Gastrocnemius medialis (tissue), 4 donors: ENCODE measurements at regions not wholly inside any gene's neighbourhood (a gene's known extent, or its start where the extent isn't known, plus 50 kb on each side); places are given as distances from the start of the nearest gene placed in this dataset.

Experiments used
- ATAC-seq, 2 donors: fragments of 150-250 bp; one replicate each; pipeline ENCODE4 v1.9.1; 2016
- DNase-seq, 2 donors: peaks; one replicate each; pipeline ENCODE4 v3.0.0-alpha.2; 2019
- H3K27ac ChIP-seq, 4 donors: fragments of 200-600 bp; sonication (generic); 1 replicate in 1 of 4; 2 replicates in 3 of 4; pipeline ENCODE4 v1.5.1; 2016 to 2018; ENCODE audit warnings: mild to moderate bottlenecking in 2 of 4, moderate library complexity in 1 of 4
- H3K27me3 ChIP-seq, 3 donors: fragments of 200-600 bp; sonication (generic) in 2 of 3; 1 replicate in 1 of 3; 2 replicates in 2 of 3; pipeline versions ENCODE4 v1.5.1 to v1.6.0; 2016 to 2019; ENCODE audit warnings: mild to moderate bottlenecking in 1 of 3, moderate library complexity in 1 of 3
- H3K36me3 ChIP-seq, 2 donors: fragments of 200-600 bp; sonication (generic) in 1 of 2; one replicate each; pipeline ENCODE4 v1.5.1; 2017 to 2018
- H3K4me1 ChIP-seq, 2 donors: fragments of 200-600 bp; sonication (generic) in 1 of 2; one replicate each; pipeline ENCODE4 v1.5.1; 2016 to 2017; ENCODE audit warnings: mild to moderate bottlenecking in 2 of 2
- H3K4me3 ChIP-seq, 4 donors: fragments of 200-600 bp; sonication (generic) in 3 of 4; 1 replicate in 1 of 4; 2 replicates in 3 of 4; pipeline ENCODE4 v1.5.1; 2016 to 2019; ENCODE audit warnings: mild to moderate bottlenecking in 2 of 4
- H3K9me3 ChIP-seq, 3 donors: fragments of 200-600 bp; sonication (generic) in 2 of 3; 1 replicate in 1 of 3; 2 replicates in 2 of 3; pipeline ENCODE4 v1.5.1; 2016 to 2019
- CTCF ChIP-seq, 5 experiments: fragments of 450-650 bp in 3 of 5; fragments of 200-600 bp in 2 of 5; sonication (generic) in 2 of 5; IDR thresholded peaks in 4 of 5; conservative IDR thresholded peaks in 1 of 5; 1 replicate in 4 of 5; 2 replicates in 1 of 5; pipeline ENCODE4 v1.5.1; 2016 to 2019; ENCODE audit warnings: antibody characterized with exemption in 5 of 5, mild to moderate bottlenecking in 3 of 5, moderate library complexity in 3 of 5
- POLR2A ChIP-seq, 2 donors: fragments of 450-650 bp; IDR thresholded peaks; one replicate each; pipeline ENCODE4 v1.6.1; 2017; ENCODE audit warnings: antibody characterized with exemption in 2 of 2, mild to moderate bottlenecking in 2 of 2, moderate library complexity in 2 of 2
- in situ Hi-C, 4 donors: fragments of 200-750 bp; cut with MboI; loops; one replicate each; pipeline versions ENCODE4 v1.15.0 to v1.8.0; 2017; ENCODE audit warnings: low sequenced_read_pairs in 4 of 4
- intact Hi-C: fragments of 100-400 bp; cut with DNase I; formaldehyde crosslinking; loops from one replicate; pipeline ENCODE4 v1.15.1; 2023; ENCODE audit warnings: low total_unique reads

- no peak overlapping the region for H3K4me3 ChIP-seq
- no peaks in the 10 kb centered on the region for H3K4me1 ChIP-seq
- ATAC-seq (no peak), DNase-seq (no peak)
- no peaks in the 10 kb centered on the region for H3K9me3 ChIP-seq
- TF ChIP-seq POLR2A (IDR thresholded peaks at IDR 0.05) = no peak
- no peak for TF ChIP-seq CTCF (IDR thresholded peaks at IDR 0.05 in 4 of 5, conservative IDR thresholded peaks at IDR 0.05 in 1 of 5)
- H3K27ac ChIP-seq = no peak overlapping the region
- H3K36me3 ChIP-seq = no peaks in the 10 kb centered on the region
- no peaks in the 10 kb centered on the region for H3K27me3 ChIP-seq
- intact Hi-C loops (no loop called here), in situ Hi-C loops (no loop called here)
Observed at GRCh38 chr2:215729985-215730620, 283.2 kb downstream of the MREG start.

GRCh38 chr2:215728504-215729065 lies 284.8 kb downstream of the MREG start:
- intact Hi-C loops = no loop called here
- no peaks in the 10 kb centered on the region for H3K36me3 ChIP-seq
- TF ChIP-seq POLR2A (IDR thresholded peaks at IDR 0.05) = no peak
- no peak for TF ChIP-seq CTCF (IDR thresholded peaks at IDR 0.05 in 4 of 5, conservative IDR thresholded peaks at IDR 0.05 in 1 of 5)
- in situ Hi-C loops = no loop called here
- DNase-seq (peak in 1 of 2 donors; percentile 16), ATAC-seq (peak; percentile 39 to 51)
- H3K4me3 ChIP-seq = no peak overlapping the region
- no peak overlapping the region for H3K27ac ChIP-seq
- H3K9me3 ChIP-seq = no peaks in the 10 kb centered on the region
- H3K4me1 ChIP-seq = no peaks in the 10 kb centered on the region
- no peaks in the 10 kb centered on the region for H3K27me3 ChIP-seq

- intact Hi-C loops = no loop called here
- H3K4me3 ChIP-seq = no peak overlapping the region
- H3K27ac ChIP-seq = no peak overlapping the region
- no peaks in the 10 kb centered on the region for H3K27me3 ChIP-seq
- no peaks in the 10 kb centered on the region for H3K9me3 ChIP-seq
- ATAC-seq (no peak), DNase-seq (no peak)
- in situ Hi-C loops = no loop called here
- H3K36me3 ChIP-seq = no peaks in the 10 kb centered on the region
- TF ChIP-seq POLR2A (IDR thresholded peaks at IDR 0.05) (no peak), CTCF (IDR thresholded peaks at IDR 0.05 in 4 of 5, conservative IDR thresholded peaks at IDR 0.05 in 1 of 5) (no peak)
- H3K4me1 ChIP-seq = no peaks in the 10 kb centered on the region
Observed at GRCh38 chr2:215727507-215728503, 285.5 kb downstream of the MREG start.

GRCh38 chr2:215726070-215726469 lies 287.3 kb downstream of the MREG start:
- no peak for TF ChIP-seq CTCF (IDR thresholded peaks at IDR 0.05 in 4 of 5, conservative IDR thresholded peaks at IDR 0.05 in 1 of 5)
- TF ChIP-seq POLR2A (IDR thresholded peaks at IDR 0.05) = no peak
- no peaks in the 10 kb centered on the region for H3K27me3 ChIP-seq
- no peak for ATAC-seq
- no peak overlapping the region for H3K4me3 ChIP-seq
- in situ Hi-C loops (no loop called here), intact Hi-C loops (no loop called here)
- no peaks in the 10 kb centered on the region for H3K9me3 ChIP-seq
- DNase-seq = no peak
- no peak overlapping the region for H3K27ac ChIP-seq
- no peaks in the 10 kb centered on the region for H3K36me3 ChIP-seq
- H3K4me1 ChIP-seq = no peaks in the 10 kb centered on the region
